HG02981 (cell line): ENCODE measurements at regions not wholly inside any gene's neighbourhood (a gene's known extent, or its start where the extent isn't known, plus 50 kb on each side); places are given as distances from the start of the nearest gene placed in this dataset.

Experiments
- ATAC-seq: cut with Tn5 transposase; IDR thresholded peaks from one replicate; pipeline ENCODE4 v1.9.1; 2021; ENCODE audit warnings: mild to moderate bottlenecking, moderate library complexity; ENCODE audit not compliant: unreplicated experiment

DNA sequence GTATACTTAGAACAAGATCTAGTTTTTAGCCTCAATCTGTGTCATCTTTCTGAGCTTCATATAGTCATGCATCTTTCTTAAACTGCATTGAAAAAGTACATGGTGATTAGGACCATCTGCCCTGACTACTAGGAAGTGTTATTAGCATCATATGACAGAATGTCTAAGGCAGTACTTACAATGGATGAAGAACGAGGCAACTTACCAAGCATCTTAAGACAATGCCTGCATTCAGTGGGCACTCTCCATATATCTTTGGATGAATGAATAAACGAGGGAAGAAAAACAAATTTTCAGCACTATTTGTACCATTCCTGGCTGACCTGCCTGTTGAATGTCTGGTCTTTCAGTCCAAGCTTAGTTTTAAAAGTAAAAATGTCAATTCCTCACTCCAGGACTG lies 185.4 kb upstream of the EPHA3 start:
- ATAC-seq: no peak

DNA sequence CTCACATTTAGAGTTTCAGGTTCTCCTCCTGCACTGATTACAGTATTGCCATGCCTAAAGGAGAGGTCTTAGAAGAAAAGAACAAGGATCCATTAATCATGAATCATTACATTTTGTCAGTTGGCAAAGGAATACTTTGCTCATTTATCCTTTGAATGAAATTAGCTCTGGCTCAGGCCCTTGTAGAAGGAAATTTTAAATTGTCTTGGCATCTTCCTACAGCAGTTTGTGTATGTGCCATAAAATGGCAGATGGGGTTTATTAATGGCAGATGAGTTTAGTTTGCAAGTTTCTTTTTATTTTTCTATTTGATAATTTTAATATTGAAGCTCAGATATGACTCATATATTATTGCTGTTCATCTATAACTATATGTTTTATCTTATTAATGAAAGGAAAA lies 181.2 kb upstream of the EPHA3 start:
- no peak for ATAC-seq

DNA sequence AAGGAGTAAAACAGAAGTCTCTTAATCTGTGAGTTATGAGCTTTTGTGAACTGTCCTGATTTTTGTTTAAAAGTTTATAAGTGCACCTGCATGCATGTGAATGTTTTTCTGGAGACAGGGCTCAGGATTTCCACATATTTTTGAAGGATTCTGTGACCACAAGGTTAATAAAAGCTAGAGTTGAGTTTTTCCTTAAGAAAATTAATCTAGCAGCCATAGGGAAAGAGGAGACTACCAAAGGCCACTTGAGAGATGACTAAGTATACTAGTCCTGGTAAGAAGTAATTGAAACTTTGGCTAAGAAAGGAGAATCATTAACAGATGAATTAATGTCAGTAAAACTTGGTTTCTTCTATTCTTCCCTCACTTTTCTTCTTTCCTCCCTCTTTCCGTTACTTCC lies 176.8 kb upstream of the EPHA3 start:
- ATAC-seq: no peak

DNA sequence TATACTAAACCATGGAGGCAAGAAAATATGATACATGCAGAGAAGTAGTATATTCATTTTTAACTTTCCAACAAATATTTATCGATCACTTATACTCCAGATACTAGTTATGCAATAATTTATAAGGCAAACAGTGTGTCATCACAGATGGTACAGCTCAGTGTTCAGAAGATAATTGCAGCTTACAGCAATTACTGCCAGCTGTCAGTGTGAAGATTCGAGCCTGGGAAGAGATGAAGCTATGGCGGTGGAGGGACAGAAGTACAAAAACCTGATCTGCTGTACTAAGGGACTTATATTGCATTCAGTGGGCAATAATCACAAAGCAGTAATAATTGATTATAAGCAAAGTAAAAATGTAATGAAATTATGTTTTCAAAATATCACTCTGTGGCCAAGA lies 170.6 kb upstream of the EPHA3 start:
- ATAC-seq: no peak

DNA sequence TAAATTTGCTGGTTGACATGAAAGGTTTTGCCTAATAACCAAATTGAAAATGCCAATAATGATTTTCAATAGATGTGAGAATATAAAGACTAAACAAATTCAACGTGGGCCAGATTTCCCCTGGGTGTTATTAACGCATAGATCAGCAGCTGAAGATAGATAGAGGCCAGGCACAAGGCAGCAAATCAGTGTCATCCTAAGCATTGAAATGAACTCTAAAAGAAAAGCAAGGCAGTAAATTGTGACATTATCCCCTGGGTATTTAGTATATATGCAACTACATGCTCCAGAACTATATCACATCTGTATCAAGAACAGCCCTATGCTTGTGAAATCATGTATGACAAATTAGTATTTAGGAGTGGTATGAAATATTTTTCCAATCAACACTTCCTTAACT lies 167.1 kb upstream of the EPHA3 start:
- no peak for ATAC-seq

DNA sequence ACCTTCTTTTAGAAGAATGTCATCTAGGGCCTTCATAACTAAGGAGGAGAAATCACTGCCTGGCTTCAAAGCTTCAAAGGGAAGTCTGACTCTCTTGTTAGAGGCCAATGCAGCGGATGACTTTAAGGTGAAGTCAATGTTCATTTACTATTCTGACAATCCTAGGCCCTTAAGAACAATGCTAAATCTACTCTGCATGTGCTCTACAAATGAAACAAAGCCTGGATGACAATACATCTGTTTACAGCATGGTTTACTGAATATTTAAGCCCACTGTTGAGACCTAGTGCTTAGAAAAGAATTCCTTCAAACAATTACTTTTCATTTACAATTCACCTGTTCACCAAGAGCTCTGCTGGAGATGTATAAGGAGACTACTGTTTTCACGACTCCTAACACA lies 160.4 kb upstream of the EPHA3 start:
- no peak for ATAC-seq

DNA sequence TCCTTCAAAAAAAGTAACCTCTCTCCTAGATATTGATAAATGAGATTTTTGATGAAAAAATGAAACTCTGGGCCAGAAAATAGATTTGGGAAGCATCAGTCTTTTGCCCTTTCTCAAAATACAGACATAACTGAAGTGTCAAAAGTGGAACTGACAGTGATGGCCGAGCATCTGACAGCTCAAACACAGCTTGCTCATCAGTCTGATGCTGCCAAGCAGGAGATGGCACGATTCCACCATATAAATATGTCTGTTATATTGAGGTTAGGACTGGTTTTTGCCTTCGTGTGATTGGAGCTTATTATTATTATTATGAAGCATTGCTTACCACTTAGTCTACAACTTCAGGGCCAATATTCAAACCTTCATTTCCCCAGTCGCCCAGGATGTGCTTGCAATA lies 152.6 kb upstream of the EPHA3 start:
- no peak for ATAC-seq

DNA sequence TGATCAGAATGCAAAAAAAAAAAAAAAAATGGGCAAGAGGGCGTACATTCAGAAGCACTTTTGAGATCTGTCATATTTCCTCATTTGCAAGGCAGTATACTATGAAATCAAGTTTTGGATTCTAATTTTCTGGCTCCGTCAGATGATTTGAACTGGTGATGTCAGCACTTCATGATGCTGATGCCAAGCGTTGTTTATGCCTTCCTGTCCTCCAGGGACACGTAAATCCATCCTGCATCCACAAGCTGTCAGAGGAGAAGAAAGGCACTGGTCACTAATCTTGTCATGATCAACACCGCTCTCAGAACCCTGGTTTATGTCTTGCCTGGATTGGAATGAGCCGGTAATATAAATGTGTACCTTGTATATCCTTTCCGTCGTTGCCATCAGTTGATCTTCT lies 152.1 kb upstream of the EPHA3 start:
- ATAC-seq: no peak

DNA sequence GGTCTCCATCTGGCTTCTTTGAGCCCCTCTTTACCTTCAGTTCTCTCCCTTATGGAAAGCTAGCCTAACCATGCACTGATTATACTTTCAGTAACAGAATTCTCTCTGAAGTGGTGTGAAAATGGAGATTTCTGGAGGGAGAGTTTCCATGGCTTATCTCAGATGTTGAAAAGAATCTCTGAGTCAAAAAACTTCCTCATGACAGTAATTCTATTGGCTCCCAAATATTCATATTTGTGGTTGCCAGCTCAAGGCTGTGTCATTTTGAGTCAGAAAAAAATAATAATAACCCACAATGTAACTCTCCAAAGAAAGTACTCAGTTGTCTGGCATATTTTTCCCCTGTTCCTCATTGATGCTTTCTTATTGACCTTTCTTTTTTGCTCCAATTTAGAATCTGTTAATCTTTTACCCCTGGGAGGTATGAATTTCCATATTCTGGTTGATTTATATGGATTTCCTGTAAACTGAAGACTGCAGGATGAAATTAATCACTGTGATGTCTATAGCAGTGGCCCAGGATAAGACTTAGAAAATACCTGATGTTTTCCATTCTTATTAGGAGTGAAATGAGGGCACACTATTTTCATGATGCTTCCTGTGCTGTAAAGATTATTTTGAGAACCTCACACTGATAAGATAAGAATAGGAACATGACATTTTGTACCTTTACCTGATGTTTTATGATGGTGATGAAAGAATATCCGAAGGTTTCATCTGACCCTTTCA lies 149.5 kb upstream of the EPHA3 start:
- no peak for ATAC-seq

DNA sequence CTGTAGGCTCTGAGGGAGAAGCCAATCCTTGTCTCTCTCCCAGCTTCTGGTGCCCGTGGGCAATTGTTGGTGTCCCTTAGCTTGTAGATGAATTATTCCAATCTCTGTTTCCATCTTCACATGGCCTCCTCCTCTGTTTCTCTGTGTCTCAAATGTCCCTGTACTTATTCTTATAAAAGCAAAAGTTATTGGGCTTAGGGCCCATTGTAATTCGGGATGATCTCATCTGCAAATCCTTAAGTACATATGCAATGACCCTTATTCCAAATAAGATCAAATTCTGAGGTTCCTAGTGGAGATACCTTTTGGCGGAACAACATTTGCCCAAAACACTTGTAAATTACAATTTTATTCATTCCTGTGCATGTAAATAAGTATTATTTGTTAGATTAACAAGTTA lies 147.4 kb upstream of the EPHA3 start:
- ATAC-seq: no peak

DNA sequence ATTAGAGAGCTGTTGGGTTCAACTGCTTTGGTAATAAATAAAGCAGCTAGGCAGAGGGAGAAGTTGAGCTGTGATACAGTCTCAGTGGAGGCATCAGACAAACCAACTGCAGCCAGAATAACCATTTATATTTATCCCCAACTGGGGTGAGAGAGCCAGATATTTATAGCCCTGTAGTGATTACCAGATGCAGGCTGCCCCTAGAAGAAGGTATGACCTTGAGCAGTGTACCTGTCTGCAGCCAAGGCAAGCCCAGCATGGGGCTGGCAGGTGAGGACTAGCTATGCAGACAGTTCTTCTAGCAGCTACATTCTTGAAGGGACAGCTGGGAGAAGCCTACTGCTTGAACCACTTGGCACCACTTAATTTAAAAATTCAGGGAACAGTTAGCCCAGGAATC lies 144.4 kb upstream of the EPHA3 start:
- no peak for ATAC-seq

DNA sequence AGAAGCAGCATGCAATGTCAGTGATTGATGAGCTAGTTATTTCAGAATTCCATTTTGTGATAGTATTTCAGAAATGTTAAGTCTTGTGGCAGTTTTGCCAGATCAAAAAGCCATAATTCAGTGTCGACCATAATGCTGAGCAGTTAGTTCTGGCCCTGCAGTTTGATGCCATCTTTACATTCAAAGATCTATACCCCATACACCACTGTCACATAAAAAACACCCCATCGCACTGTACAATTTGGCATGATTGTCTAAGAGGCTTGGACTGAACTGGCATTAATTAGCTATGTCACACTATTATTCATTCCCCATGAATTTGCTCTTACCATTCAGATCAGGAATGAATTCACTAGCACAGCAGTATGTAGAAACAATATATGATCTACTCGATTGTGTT lies 127.7 kb upstream of the EPHA3 start:
- no peak for ATAC-seq

DNA sequence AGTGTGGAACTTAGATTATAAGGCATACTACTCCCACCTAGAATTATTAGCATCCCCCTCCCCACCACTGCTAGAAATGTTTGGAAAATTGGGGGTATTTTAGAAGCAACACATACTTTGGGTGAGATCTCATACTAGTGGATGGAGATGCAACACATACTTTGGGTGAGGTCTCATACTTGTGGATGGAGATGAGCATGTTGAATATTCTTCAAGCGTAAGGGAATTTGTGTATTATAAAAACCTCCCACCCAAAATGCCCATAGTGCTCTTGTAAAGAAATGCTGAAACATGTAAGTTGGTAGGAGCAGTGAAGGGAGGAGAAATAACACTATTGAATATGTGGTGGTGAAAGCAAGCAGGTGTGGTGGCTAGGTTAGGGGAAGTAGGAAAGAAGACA lies 124.0 kb upstream of the EPHA3 start:
- no peak for ATAC-seq

DNA sequence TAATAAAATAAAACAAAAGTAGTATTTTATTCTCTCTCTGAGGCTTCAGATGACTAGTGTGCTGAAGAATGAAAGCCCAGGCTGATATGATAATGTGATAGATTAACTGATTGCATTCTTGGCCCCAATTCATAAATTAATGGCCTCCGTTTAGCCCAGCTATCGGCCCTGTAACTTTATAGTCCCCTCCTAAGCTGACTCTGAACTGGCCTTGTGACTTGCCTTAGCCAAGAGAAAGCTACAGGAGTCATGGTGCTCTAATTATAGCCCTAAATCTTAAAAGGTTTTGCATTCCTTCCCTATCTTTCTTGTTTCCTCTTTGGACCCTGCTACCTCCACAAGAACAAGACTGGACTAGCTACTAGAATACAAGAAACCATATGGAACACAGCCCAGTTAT lies 123.2 kb upstream of the EPHA3 start:
- no peak for ATAC-seq

DNA sequence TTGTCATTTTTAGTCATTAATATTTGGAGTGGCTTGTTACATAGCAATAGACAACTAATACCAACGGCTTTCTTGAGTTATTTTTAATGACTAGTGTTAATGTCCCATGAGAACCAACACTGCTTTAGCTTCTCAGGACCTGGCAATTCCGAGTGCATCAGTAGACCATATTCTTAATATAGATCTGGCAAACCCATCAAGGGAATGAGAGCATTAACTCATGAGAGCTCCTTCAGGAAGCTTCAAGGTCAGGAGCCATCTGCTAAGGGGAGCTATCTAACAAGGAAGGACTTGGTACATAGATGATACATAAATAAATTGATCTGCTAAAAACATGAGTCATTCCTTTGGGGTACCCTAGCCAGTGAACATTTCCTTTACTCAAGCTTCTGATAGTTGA lies 122.6 kb upstream of the EPHA3 start:
- no peak for ATAC-seq

DNA sequence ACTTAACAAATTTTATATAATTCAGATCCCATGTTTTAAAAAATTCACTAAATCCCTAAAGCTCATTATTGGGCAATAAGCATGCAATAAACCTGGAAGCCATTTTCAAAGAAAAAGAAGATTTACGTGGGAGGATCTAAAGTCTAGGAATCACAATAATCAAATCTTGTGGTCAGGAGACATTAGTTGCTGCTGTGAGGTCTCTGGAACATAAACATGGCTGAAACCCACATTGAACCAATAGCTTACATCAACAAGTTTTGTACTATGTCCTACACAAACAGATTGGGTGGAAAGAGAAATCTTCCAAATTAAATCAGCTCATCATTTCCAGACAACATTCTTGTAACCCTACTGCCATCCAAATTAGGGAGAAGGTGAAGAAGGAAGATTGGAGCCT lies 121.9 kb upstream of the EPHA3 start:
- no peak for ATAC-seq

DNA sequence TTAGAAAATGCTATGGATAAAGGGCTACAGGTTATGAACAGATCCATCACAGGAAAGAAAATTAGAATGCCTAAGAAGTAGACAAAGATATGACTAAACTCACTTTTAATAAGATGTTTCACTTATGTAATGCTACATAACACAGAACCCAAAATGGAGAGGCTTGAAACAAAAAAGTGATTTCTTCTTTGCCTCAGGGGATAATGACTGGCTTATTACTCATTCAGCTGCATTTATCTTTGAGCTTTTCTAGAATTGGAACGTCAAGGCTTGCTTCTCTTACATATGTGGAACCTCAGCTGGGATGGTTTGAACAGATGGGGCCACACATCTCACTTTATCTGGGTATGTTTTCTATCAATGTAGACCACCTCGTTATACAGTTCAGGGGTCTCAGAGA lies 120.6 kb upstream of the EPHA3 start:
- no peak for ATAC-seq

DNA sequence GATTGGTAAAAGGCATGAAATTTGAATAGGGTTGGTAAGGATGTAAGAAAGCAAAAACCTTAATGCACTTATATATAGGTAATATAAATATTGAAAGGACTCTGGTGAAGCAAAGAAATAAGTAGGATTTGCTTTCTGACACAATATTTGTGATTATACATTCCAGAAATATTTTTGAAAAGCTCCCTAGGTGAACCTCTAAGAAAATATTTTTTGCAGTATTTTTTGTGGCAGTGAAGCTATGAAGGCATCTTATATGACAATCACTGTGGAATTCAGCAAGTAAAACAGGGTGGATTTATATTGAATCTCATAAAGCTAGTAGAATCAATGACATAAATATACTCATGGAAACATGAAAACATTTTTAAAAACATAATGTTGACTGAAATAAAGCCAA lies 119.6 kb upstream of the EPHA3 start:
- no peak for ATAC-seq

DNA sequence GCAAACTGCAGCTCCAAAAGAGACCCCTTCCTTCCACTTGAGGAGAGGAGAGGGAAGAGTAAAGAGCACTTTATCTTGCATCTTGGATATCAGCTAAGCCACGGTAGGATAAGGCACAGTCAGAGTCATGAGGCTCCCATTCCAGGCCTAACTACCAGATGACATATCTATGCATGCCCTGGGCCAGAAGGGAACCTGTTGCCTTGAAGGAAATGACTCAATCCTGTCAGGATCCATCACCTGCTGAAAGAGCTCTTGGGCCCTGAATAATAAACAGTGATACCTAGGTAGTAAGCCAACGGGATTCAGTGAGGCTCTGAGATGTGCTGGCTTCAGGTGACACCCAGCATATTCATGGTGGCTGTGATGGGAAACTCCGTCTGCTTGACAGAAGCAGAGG lies 118.5 kb upstream of the EPHA3 start:
- ATAC-seq: no peak

DNA sequence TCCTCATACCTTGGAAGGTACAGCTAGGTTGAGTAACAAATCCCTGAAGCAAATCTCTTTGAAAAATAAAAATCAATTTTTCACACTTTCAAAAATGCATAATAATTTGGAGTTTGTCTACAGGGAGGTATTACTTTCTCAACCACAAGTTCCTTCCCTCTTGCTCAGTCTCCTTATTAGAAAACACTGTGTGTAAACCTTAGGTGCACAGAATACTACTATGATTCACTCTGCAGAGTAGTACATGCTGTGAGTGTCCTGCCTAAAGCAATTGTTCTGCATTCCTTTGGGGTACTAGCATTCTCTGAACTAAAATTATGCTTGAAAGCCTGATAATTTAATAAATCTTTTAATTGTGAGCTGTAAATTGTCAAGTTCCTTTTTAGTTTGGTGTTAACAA lies 115.9 kb upstream of the EPHA3 start:
- no peak for ATAC-seq

DNA sequence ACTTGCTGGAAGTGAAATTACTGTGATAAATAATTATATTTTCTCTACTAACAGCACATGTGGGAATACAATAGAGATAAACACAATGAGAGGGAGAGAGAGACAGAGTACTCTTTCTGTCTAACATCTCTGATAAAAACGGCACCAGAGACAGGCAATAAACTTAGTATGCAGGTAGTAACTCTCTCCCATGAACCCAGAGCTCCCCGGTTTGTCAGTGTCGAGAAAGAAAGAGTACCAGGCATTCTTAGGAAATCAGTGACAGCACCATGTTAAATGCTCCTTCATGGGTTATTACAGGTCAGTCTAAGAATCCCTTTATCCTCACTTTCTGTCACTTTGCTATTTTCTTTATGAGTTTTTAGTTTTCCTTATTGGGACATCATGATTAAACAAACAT lies 110.7 kb upstream of the EPHA3 start:
- ATAC-seq: no peak

DNA sequence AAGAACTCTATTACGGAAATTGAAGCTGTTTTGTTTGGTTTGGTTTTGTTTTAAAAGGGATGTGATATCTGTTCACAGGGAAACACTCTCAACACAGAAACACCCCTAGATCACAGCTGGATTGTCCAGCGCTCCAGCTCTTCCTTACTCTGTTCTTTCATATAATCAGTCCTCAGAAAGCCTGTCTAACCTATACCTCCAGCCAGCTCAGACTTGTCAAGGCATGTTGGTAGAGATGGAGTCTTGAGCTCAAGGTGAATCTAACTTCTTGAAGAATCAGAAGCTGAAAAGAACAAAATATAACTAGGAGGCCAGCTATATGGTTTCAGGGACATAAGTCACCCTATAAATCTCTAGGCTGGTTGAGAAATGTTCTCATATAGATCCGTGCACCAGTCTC lies 110.2 kb upstream of the EPHA3 start:
- ATAC-seq: no peak

DNA sequence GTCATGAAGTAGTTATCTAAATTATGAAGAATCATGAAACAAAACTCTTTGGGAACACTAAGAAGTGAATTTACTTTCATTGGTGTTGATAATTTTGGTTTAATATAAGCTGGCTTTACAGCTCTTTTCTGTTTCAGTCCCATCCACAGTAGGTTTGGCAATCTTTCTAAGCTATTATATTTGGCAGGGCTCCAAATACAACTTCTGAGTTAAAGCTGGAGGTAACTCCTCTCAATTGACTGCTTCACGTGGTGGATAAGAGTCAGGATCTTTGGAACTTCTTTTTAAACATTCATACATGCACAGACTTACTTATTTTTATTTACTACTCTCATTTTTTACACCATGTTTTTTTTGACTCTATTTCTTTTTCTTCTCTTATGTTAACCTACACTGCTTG lies 106.5 kb upstream of the EPHA3 start:
- ATAC-seq: no peak

DNA sequence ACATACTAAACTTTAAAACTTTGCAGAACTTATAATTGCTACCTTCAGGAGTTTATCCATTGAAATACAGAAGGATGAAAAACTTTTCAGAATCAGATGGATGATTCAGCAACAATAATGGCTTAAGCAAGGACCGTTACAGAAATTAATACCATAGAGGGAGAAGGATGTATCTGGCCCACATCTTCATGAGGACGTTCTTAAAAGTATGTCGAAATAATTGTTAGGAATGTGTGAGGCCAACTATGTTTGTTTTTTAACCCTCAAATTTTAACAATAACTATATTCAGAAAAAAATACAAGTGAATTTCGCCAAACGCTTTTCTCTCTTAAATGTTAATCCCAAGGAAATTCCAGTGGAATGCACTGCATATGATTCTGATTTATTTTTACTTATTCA lies 105.2 kb upstream of the EPHA3 start:
- ATAC-seq: no peak
